Skeletal muscle satellite cell (primary cell): ENCODE measurements at regions not wholly inside any gene's neighbourhood (a gene's known extent, or its start where the extent isn't known, plus 50 kb on each side); places are given as distances from the start of the nearest gene placed in this dataset.

ENCODE experiments used
- H3K27me3 ChIP-seq: 2 replicates; pipeline ENCODE4 v1.7.0; 2013; ENCODE audit warnings: low read length; ENCODE audit not compliant: control insufficient read depth, insufficient read depth
- H3K36me3 ChIP-seq: 2 replicates; pipeline ENCODE4 v1.7.0; 2013; ENCODE audit warnings: mild to moderate bottlenecking, control low read depth, low read length; ENCODE audit not compliant: insufficient read depth
- H3K4me1 ChIP-seq: 2 replicates; pipeline ENCODE4 v1.7.0; 2013; ENCODE audit warnings: low read length; ENCODE audit not compliant: control insufficient read depth, insufficient read depth
- H3K4me2 ChIP-seq: 2 replicates; pipeline ENCODE4 v1.7.0; 2013; ENCODE audit warnings: mild to moderate bottlenecking, low read length
- H3K4me3 ChIP-seq: 2 replicates; pipeline ENCODE4 v1.7.0; 2013; ENCODE audit warnings: low read length
- H3K9ac ChIP-seq: 2 replicates; pipeline ENCODE4 v1.7.0; 2013; ENCODE audit warnings: mild to moderate bottlenecking, low read depth, low read length, moderate library complexity
- H3K9me3 ChIP-seq: replicated peaks from 2 replicates; pipeline ENCODE4 v1.7.0; 2013; ENCODE audit warnings: mild to moderate bottlenecking, control low read depth, low read length

GRCh38 chr4:28677808-28678207 is 1817.2 kb downstream of the STIM2 start:
- Histone ChIP-seq H3K4me3 (no peak overlapping the region), H3K9me3 (no peaks in the 10 kb centered on the region), H3K4me2 (no peak overlapping the region), H3K27me3 (no peaks in the 10 kb centered on the region), H3K36me3 (no peaks in the 10 kb centered on the region), H3K4me1 (peaks cover 9% of the 10 kb centered on the region), H3K9ac (no peak overlapping the region)

GRCh38 chr4:28682847-28683246 is 1822.2 kb downstream of the STIM2 start:
- Histone ChIP-seq H3K4me1 (no peaks in the 10 kb centered on the region), H3K27me3 (no peaks in the 10 kb centered on the region), H3K9ac (no peak overlapping the region), H3K36me3 (no peaks in the 10 kb centered on the region), H3K9me3 (no peaks in the 10 kb centered on the region), H3K4me3 (no peak overlapping the region), H3K4me2 (no peak overlapping the region)

GRCh38 chr4:28686618-28687017 is 1826.0 kb downstream of the STIM2 start:
- Histone ChIP-seq H3K4me2 (no peak overlapping the region), H3K4me3 (no peak overlapping the region), H3K9me3 (no peaks in the 10 kb centered on the region), H3K27me3 (no peaks in the 10 kb centered on the region), H3K9ac (no peak overlapping the region), H3K36me3 (no peaks in the 10 kb centered on the region), H3K4me1 (no peaks in the 10 kb centered on the region)

- no peaks in the 10 kb centered on the region for H3K9me3 ChIP-seq
- no peaks in the 10 kb centered on the region for H3K36me3 ChIP-seq
- no peaks in the 10 kb centered on the region for H3K27me3 ChIP-seq
- H3K4me1 ChIP-seq, result no peaks in the 10 kb centered on the region
- H3K4me3 ChIP-seq, result no peak overlapping the region
- no peak overlapping the region for H3K4me2 ChIP-seq
- H3K9ac ChIP-seq, result no peak overlapping the region
Observed at GRCh38 chr4:28690890-28691289, 1830.2 kb downstream of the STIM2 start.

- Histone ChIP-seq H3K9ac (no peak overlapping the region), H3K27me3 (no peaks in the 10 kb centered on the region), H3K4me2 (no peak overlapping the region), H3K4me1 (no peaks in the 10 kb centered on the region), H3K36me3 (no peaks in the 10 kb centered on the region), H3K4me3 (no peak overlapping the region), H3K9me3 (no peaks in the 10 kb centered on the region)
Observed at GRCh38 chr4:28702571-28702970, 1841.9 kb downstream of the STIM2 start.

GRCh38 chr4:28709891-28710290 is 1849.2 kb downstream of the STIM2 start:
- Histone ChIP-seq H3K4me3 (no peak overlapping the region), H3K9ac (no peak overlapping the region)

GRCh38 chr4:28723371-28723770 is 1862.7 kb downstream of the STIM2 start:
- Histone ChIP-seq H3K9me3 (no peaks in the 10 kb centered on the region), H3K27me3 (no peaks in the 10 kb centered on the region), H3K36me3 (no peaks in the 10 kb centered on the region), H3K4me2 (no peak overlapping the region), H3K9ac (no peak overlapping the region), H3K4me3 (no peak overlapping the region), H3K4me1 (no peaks in the 10 kb centered on the region)

More at GRCh38 chr4:28709891-28710290, 1849.2 kb downstream of the STIM2 start:
- Histone ChIP-seq H3K4me2 (no peak overlapping the region), H3K4me1 (no peaks in the 10 kb centered on the region), H3K36me3 (no peaks in the 10 kb centered on the region), H3K9me3 (no peaks in the 10 kb centered on the region), H3K27me3 (no peaks in the 10 kb centered on the region)

- Histone ChIP-seq H3K36me3 (no peaks in the 10 kb centered on the region), H3K4me3 (no peak overlapping the region), H3K9ac (no peak overlapping the region), H3K27me3 (no peaks in the 10 kb centered on the region), H3K4me1 (no peaks in the 10 kb centered on the region), H3K4me2 (no peak overlapping the region), H3K9me3 (no peaks in the 10 kb centered on the region)
Observed at GRCh38 chr4:28724239-28724638, 1863.6 kb downstream of the STIM2 start.

GRCh38 chr4:28730304-28730703 is 1869.7 kb downstream of the STIM2 start:
- Histone ChIP-seq H3K4me2 (no peak overlapping the region), H3K4me3 (no peak overlapping the region), H3K27me3 (no peaks in the 10 kb centered on the region), H3K9me3 (no peaks in the 10 kb centered on the region), H3K36me3 (no peaks in the 10 kb centered on the region), H3K4me1 (no peaks in the 10 kb centered on the region), H3K9ac (no peak overlapping the region)

GRCh38 chr4:28744066-28744465 is 1883.4 kb downstream of the STIM2 start:
- H3K4me1 ChIP-seq, result no peaks in the 10 kb centered on the region
- no peak overlapping the region for H3K9ac ChIP-seq
- no peaks in the 10 kb centered on the region for H3K27me3 ChIP-seq
- H3K4me2 ChIP-seq, result no peak overlapping the region
- H3K9me3 ChIP-seq, result no peaks in the 10 kb centered on the region
- no peak overlapping the region for H3K4me3 ChIP-seq
- no peaks in the 10 kb centered on the region for H3K36me3 ChIP-seq

GRCh38 chr4:28754376-28754775 is 1893.7 kb downstream of the STIM2 start:
- Histone ChIP-seq H3K9ac (no peak overlapping the region), H3K27me3 (no peaks in the 10 kb centered on the region), H3K4me1 (no peaks in the 10 kb centered on the region), H3K4me2 (no peak overlapping the region), H3K9me3 (no peaks in the 10 kb centered on the region), H3K4me3 (no peak overlapping the region), H3K36me3 (no peaks in the 10 kb centered on the region)

- no peaks in the 10 kb centered on the region for H3K4me1 ChIP-seq
- no peak overlapping the region for H3K4me3 ChIP-seq
- no peaks in the 10 kb centered on the region for H3K36me3 ChIP-seq
- no peak overlapping the region for H3K4me2 ChIP-seq
- no peaks in the 10 kb centered on the region for H3K27me3 ChIP-seq
- H3K9me3 ChIP-seq, result no peaks in the 10 kb centered on the region
- H3K9ac ChIP-seq, result no peak overlapping the region
Observed at GRCh38 chr4:28755081-28755480, 1894.4 kb downstream of the STIM2 start.
